Ovary (tissue), 7 donors: ENCODE measurements at regions not wholly inside any gene's neighbourhood (a gene's known extent, or its start where the extent isn't known, plus 50 kb on each side); places are given as distances from the start of the nearest gene placed in this dataset.
"Not testable (repeated sequence)": the region's sequence is repeated elsewhere in the genome, so short reads cannot be mapped to it uniquely, and the experiment has no call there.

Experiments used
- DNase-seq, 5 donors: peaks; one replicate each; pipeline ENCODE4 v3.0.0-alpha.2; 2019 to 2020
- H3K27ac ChIP-seq, 2 donors: fragments of 200-600 bp; one replicate each; pipeline versions ENCODE4 v1.5.1 to v1.8.0; 2019 to 2022
- H3K27me3 ChIP-seq: fragments of 200-600 bp; one replicate; pipeline ENCODE4 v1.8.0; 2022
- H3K36me3 ChIP-seq: fragments of 200-600 bp; sonication (generic); one replicate; pipeline ENCODE4 v1.5.1; 2019
- H3K4me1 ChIP-seq: one replicate; pipeline ENCODE4 v1.8.1; 2013; ENCODE audit warnings: mild to moderate bottlenecking, moderate library complexity; ENCODE audit not compliant: insufficient read depth
- H3K4me3 ChIP-seq: fragments of 200-600 bp; sonication (generic); one replicate; pipeline ENCODE4 v1.5.1; 2017
- H3K9me3 ChIP-seq, 2 donors: fragments of 200-600 bp in 1 of 2; sonication (generic) in 1 of 2; one replicate each; pipeline versions ENCODE4 v1.5.1 to v1.8.1; 2013 to 2019; ENCODE audit warnings: mild to moderate bottlenecking in 1 of 2, moderate library complexity in 1 of 2
- CTCF ChIP-seq, 3 donors: fragments of 450-650 bp in 2 of 3; fragments of 200-600 bp in 1 of 3; IDR thresholded peaks; one replicate each; pipeline versions ENCODE4 v1.5.1 to v1.8.0; 2016 to 2022; ENCODE audit warnings: antibody characterized with exemption in 3 of 3, mild to moderate bottlenecking in 1 of 3
- EP300 ChIP-seq: sonication (generic); formaldehyde crosslinking; IDR thresholded peaks from one replicate; pipeline ENCODE4 v1.6.1; 2017; ENCODE audit warnings: antibody characterized with exemption
- POLR2A ChIP-seq: fragments of 450-650 bp; IDR thresholded peaks from one replicate; pipeline ENCODE4 v1.6.1; 2017; ENCODE audit warnings: antibody characterized with exemption, mild to moderate bottlenecking, moderate library complexity
- WGBS, 3 donors: extraction: QIAGEN DNeasy Blood & Tissue Kit in 1 of 3; methylation state at CpG; one replicate each; pipeline versions ENCODE4 v1.1.5 to v1.1.7; 2013 to 2017; 5-methylcytosine and 5-hydroxymethylcytosine counted together
- intact Hi-C, 4 donors: fragments of 100-400 bp; cut with DNase I; formaldehyde crosslinking; loops; one replicate each; pipeline versions ENCODE4 v1.11.0 to v1.15.1; 2022 to 2023
- donor health status: DM: no; HTN: no; CAD: no; lungs with moderate emphysema.
- donor health status: DM: no; HTN: no; CAD: no.
- donor health status: Bipolar disorder and iron deficiency.
- donor health status: DM: no; HTN: no; CAD: no.
- donor health status: DM: yes; HTN: yes; CAD: no.

GRCh38 chr18:30859036-30859435 lies 183.5 kb downstream of the DSC3 start:
- intact Hi-C loops, result no loop called here
- DNase-seq, result no peak
- H3K4me1 ChIP-seq, result no peaks in the 10 kb centered on the region
- no peaks in the 10 kb centered on the region for H3K9me3 ChIP-seq
- no peaks in the 10 kb centered on the region for H3K36me3 ChIP-seq
- H3K27me3 ChIP-seq, result no peaks in the 10 kb centered on the region
- no peak overlapping the region for H3K27ac ChIP-seq
- WGBS, 3 donors, result 76 to 91% (median 83%) methylated on average over 3 of the region's 3 CpGs
- no peak overlapping the region for H3K4me3 ChIP-seq
- TF ChIP-seq POLR2A, result no peak
- TF ChIP-seq CTCF (IDR thresholded peaks at IDR 0.05), result no peak
- no peak for TF ChIP-seq EP300

GRCh38 chr18:30858560-30858959 lies 184.0 kb downstream of the DSC3 start:
- Histone ChIP-seq H3K4me1 (no peaks in the 10 kb centered on the region), H3K27ac (no peak overlapping the region), H3K27me3 (no peaks in the 10 kb centered on the region), H3K36me3 (no peaks in the 10 kb centered on the region), H3K9me3 (no peaks in the 10 kb centered on the region), H3K4me3 (no peak overlapping the region)
- TF ChIP-seq EP300 (no peak), POLR2A (no peak), CTCF (IDR thresholded peaks at IDR 0.05) (no peak)
- intact Hi-C loops, result no loop called here
- no peak for DNase-seq
- 93 to 96% (median 94%) methylated on average over 2 of the region's 2 CpGs for WGBS, 3 donors

GRCh38 chr18:30855762-30856161 lies 186.8 kb downstream of the DSC3 start:
- intact Hi-C loops, result no loop called here
- 79 to 95% (median 83%) methylated on average over 2 of the region's 2 CpGs for WGBS, 3 donors

GRCh38 chr18:30852980-30853379 lies 189.6 kb downstream of the DSC3 start:
- intact Hi-C loops, result no loop called here
- Histone ChIP-seq H3K4me1 (no peaks in the 10 kb centered on the region), H3K27ac (no peak overlapping the region), H3K27me3 (no peaks in the 10 kb centered on the region), H3K9me3 (no peaks in the 10 kb centered on the region), H3K36me3 (no peaks in the 10 kb centered on the region), H3K4me3 (no peak overlapping the region)
- DNase-seq, result no peak
- TF ChIP-seq POLR2A (no peak), EP300 (no peak), CTCF (IDR thresholded peaks at IDR 0.05) (no peak)

More at GRCh38 chr18:30855762-30856161, 186.8 kb downstream of the DSC3 start:
- Histone ChIP-seq H3K4me3 (no peak overlapping the region), H3K36me3 (no peaks in the 10 kb centered on the region), H3K27me3 (no peaks in the 10 kb centered on the region), H3K27ac (no peak overlapping the region), H3K4me1 (no peaks in the 10 kb centered on the region), H3K9me3 (no peaks in the 10 kb centered on the region)
- no peak for DNase-seq
- TF ChIP-seq POLR2A (no peak), EP300 (no peak), CTCF (IDR thresholded peaks at IDR 0.05) (no peak)

- TF ChIP-seq EP300, result no peak
- TF ChIP-seq POLR2A, result no peak
- TF ChIP-seq CTCF (IDR thresholded peaks at IDR 0.05), result no peak
- H3K9me3 ChIP-seq, result no peaks in the 10 kb centered on the region
- no peaks in the 10 kb centered on the region for H3K4me1 ChIP-seq
- H3K36me3 ChIP-seq, result no peaks in the 10 kb centered on the region
- no peaks in the 10 kb centered on the region for H3K27me3 ChIP-seq
- H3K27ac ChIP-seq, result no peak overlapping the region
- intact Hi-C loops, result no loop called here
- no peak for DNase-seq
- H3K4me3 ChIP-seq, result no peak overlapping the region
- WGBS, 3 donors, result 75 to 83% (median 75%) methylated on average over 2 of the region's 2 CpGs
Measured at GRCh38 chr18:30852541-30852940, 190.0 kb downstream of the DSC3 start.

GRCh38 chr18:30839056-30839561 lies 203.4 kb downstream of the DSC3 start:
- H3K9me3 ChIP-seq, H3K36me3 ChIP-seq, H3K27ac ChIP-seq, intact Hi-C loops, H3K4me1 ChIP-seq, H3K27me3 ChIP-seq, H3K4me3 ChIP-seq, DNase-seq: not testable (repeated sequence)
- WGBS, 3 donors, result 96 to 97% (median 97%) methylated on average over 24 to 25 of the region's 25 CpGs
